HG03432 (cell line): ENCODE measurements at regions not wholly inside any gene's neighbourhood (a gene's known extent, or its start where the extent isn't known, plus 50 kb on each side); places are given as distances from the start of the nearest gene placed in this dataset.

ENCODE experiments used
- ATAC-seq: cut with Tn5 transposase; IDR thresholded peaks from one replicate; pipeline ENCODE4 v1.9.1; 2021; ENCODE audit warnings: mild to moderate bottlenecking, moderate library complexity; ENCODE audit not compliant: unreplicated experiment

- ATAC-seq, result no peak
These were observed 158.1 kb upstream of the B3GAT2 start for GRCh38 chr6:71114986-71115385.

GRCh38 chr6:71119560-71119959 lies 162.7 kb upstream of the B3GAT2 start:
- ATAC-seq, result no peak

- no peak for ATAC-seq
These were observed 165.6 kb upstream of the OGFRL1 start for GRCh38 chr6:71123051-71123450.

- no peak for ATAC-seq
These were observed 164.3 kb upstream of the OGFRL1 start for GRCh38 chr6:71124340-71124739.

GRCh38 chr6:71125216-71125615 lies 163.4 kb upstream of the OGFRL1 start:
- no peak for ATAC-seq

- ATAC-seq, result no peak
These were observed 162.1 kb upstream of the OGFRL1 start for GRCh38 chr6:71126506-71126905.

GRCh38 chr6:71127374-71127773 lies 161.2 kb upstream of the OGFRL1 start:
- no peak for ATAC-seq

GRCh38 chr6:71130277-71130676 lies 158.3 kb upstream of the OGFRL1 start:
- ATAC-seq, result no peak

GRCh38 chr6:71134929-71135642 lies 153.5 kb upstream of the OGFRL1 start:
- no peak for ATAC-seq

GRCh38 chr6:71137973-71138372 lies 150.6 kb upstream of the OGFRL1 start:
- no peak for ATAC-seq

GRCh38 chr6:71138376-71138775 lies 150.2 kb upstream of the OGFRL1 start:
- ATAC-seq, result no peak

GRCh38 chr6:71139249-71139648 lies 149.4 kb upstream of the OGFRL1 start:
- ATAC-seq, result no peak

- no peak for ATAC-seq
These were observed 134.8 kb upstream of the OGFRL1 start for GRCh38 chr6:71153755-71154325.

GRCh38 chr6:71157345-71157744 lies 131.3 kb upstream of the OGFRL1 start:
- no peak for ATAC-seq

- ATAC-seq, result no peak
These were observed 123.7 kb upstream of the OGFRL1 start for GRCh38 chr6:71164890-71165289.

GRCh38 chr6:71168233-71168765 lies 120.3 kb upstream of the OGFRL1 start:
- no peak for ATAC-seq

- no peak for ATAC-seq
These were observed 117.0 kb upstream of the OGFRL1 start for GRCh38 chr6:71171497-71172070.

- ATAC-seq, result no peak
These were observed 109.2 kb upstream of the OGFRL1 start for GRCh38 chr6:71179249-71179885.

GRCh38 chr6:71181565-71181964 lies 107.0 kb upstream of the OGFRL1 start:
- no peak for ATAC-seq

- no peak for ATAC-seq
These were observed 101.5 kb upstream of the OGFRL1 start for GRCh38 chr6:71187141-71187540.

- no peak for ATAC-seq
These were observed 97.8 kb upstream of the OGFRL1 start for GRCh38 chr6:71190809-71191208.

- ATAC-seq, result no peak
These were observed 93.9 kb upstream of the OGFRL1 start for GRCh38 chr6:71194724-71195123.
